ENCODE measurements at regions not wholly inside any gene's neighbourhood (a gene's known extent, or its start where the extent isn't known, plus 50 kb on each side); places are given as distances from the start of the nearest gene placed in this dataset.

DNA sequence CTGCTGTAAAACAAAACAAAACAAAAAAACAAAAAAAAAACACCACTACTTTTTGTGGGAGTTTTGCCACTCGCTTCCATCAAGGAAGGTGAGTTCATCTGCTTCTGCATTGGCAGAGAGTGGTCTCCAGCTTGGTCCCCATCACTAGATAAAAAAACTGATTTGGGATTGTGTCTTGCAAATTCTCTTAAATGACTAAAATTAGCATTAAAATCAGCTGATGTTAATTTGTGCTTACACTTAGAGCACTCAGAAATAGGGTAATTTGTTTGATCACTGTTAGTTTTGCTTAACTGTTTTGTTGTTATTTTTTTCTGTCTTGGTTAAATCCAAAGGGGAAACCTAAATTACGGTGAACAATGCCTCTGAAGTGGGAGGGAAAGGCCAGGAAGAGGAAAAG, 1048.0 kb downstream of the LRFN5 start:
- TF ChIP-seq, protein P1, sequence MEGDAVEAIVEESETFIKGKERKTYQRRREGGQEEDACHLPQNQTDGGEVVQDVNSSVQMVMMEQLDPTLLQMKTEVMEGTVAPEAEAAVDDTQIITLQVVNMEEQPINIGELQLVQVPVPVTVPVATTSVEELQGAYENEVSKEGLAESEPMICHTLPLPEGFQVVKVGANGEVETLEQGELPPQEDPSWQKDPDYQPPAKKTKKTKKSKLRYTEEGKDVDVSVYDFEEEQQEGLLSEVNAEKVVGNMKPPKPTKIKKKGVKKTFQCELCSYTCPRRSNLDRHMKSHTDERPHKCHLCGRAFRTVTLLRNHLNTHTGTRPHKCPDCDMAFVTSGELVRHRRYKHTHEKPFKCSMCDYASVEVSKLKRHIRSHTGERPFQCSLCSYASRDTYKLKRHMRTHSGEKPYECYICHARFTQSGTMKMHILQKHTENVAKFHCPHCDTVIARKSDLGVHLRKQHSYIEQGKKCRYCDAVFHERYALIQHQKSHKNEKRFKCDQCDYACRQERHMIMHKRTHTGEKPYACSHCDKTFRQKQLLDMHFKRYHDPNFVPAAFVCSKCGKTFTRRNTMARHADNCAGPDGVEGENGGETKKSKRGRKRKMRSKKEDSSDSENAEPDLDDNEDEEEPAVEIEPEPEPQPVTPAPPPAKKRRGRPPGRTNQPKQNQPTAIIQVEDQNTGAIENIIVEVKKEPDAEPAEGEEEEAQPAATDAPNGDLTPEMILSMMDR (IDR thresholded peaks at IDR 0.05; ENCODE audit: extremely low read depth in 1 of 2, insufficient read depth in 1 of 2, low read depth in 1 of 2, low read length in 2 of 2): no peak
- no peak for TF ChIP-seq JUN (IDR thresholded peaks at IDR 0.05; ENCODE audit: borderline replicate concordance, insufficient read depth, insufficient read length, low read depth)
- TF ChIP-seq POLR2AphosphoS5 (IDR thresholded peaks at IDR 0.05; ENCODE audit: insufficient read depth, low read depth, low read length): no peak
- TF ChIP-seq, protein P2, sequence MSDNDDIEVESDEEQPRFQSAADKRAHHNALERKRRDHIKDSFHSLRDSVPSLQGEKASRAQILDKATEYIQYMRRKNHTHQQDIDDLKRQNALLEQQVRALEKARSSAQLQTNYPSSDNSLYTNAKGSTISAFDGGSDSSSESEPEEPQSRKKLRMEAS (IDR thresholded peaks at IDR 0.05; ENCODE audit: insufficient read depth, insufficient read length): no peak
- TF ChIP-seq POLR2A (IDR thresholded peaks at IDR 0.05; ENCODE audit: low read depth, low read length): no peak
- no peak for TF ChIP-seq MYC (IDR thresholded peaks at IDR 0.05; ENCODE audit: low read depth, low read length)
- no peak for TF ChIP-seq EZH2 (IDR thresholded peaks at IDR 0.05; ENCODE audit: borderline replicate concordance, low read depth, low read length, severe bottlenecking)
- no peak for TF ChIP-seq GATA2 (IDR thresholded peaks at IDR 0.05; ENCODE audit: insufficient read depth, insufficient read length, low read depth, low read length)

Data from endothelial cell of umbilical vein (primary cell).